HFFc6 (cell line): ENCODE measurements at regions not wholly inside any gene's neighbourhood (a gene's known extent, or its start where the extent isn't known, plus 50 kb on each side); places are given as distances from the start of the nearest gene placed in this dataset.

ENCODE experiments used
- DNase-seq: peaks from one replicate; pipeline ENCODE4 v3.0.0-alpha.2; 2018
- H3K27ac Mint-ChIP-seq: 2 replicates; pipeline ENCODE4 v1.8.0; 2020; ENCODE audit warnings: mild to moderate bottlenecking, mixed read lengths
- H3K27me3 Mint-ChIP-seq: 2 replicates; pipeline ENCODE4 v1.8.0; 2021; ENCODE audit warnings: mild to moderate bottlenecking, moderate library complexity, mixed read lengths; ENCODE audit not compliant: insufficient read depth
- H3K36me3 Mint-ChIP-seq: 2 replicates; pipeline ENCODE4 v1.8.0; 2021; ENCODE audit warnings: low read depth, mixed read lengths
- H3K4me1 Mint-ChIP-seq: 2 replicates; pipeline ENCODE4 v1.8.0; 2020; ENCODE audit warnings: low read depth, mixed read lengths
- H3K4me3 Mint-ChIP-seq: 2 replicates; pipeline ENCODE4 v1.8.0; 2020; ENCODE audit warnings: mild to moderate bottlenecking, moderate library complexity, mixed read lengths
- H3K9me3 Mint-ChIP-seq: 2 replicates; pipeline ENCODE4 v1.8.0; 2020; ENCODE audit warnings: mild to moderate bottlenecking, mixed read lengths
- CTCF ChIP-seq: fragments of 200-600 bp; sonication (generic); IDR thresholded peaks from 2 replicates; pipeline ENCODE4 v1.5.0; 2021; ENCODE audit warnings: antibody characterized with exemption, mild to moderate bottlenecking

DNA sequence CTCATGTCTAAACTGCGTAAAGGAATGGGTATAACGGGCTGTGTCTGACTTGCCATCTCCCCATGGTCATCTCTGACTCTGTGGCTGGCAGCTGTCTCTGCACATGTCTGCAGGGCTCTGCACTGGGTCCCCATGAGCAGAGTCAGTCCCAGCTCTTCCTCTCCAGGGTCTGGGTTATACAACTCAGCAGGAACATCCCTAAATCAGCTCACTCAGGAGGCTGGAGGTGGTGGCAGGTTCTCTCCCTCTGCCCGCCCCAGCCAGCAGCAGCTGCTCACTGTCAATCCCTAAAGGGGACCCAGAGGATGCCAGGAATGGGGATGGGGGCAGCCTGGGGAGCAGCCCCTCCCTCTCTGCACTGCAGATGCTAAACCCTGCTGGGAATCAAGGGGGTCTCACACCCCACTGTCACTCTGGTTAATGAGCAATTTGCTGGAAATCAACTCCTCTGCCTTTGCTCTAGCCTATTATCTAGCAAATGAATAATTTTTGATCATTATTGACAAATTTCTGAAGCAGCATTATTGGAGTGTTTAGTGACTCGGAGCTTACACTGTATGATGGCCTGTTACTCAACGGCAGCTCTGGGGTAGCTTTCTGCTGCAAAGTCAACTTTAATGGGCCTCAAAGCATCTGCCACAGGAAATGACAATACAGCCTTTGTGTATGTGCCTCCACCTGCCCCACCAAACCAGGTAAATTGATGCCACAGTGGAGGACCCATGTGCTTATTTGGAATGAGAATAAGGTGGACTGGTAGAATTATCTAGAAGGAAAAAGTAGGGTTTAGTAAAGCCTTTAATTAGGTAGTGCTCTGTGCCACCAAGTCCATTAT is 55.7 kb upstream of the SHANK2 start:
- Mint-ChIP-seq H3K27me3 (peaks cover 19% of the 10 kb centered on the region), H3K4me1 (no peaks in the 10 kb centered on the region; the same call in 1 of the 2 replicates), H3K9me3 (no peaks in the 10 kb centered on the region), H3K4me3 (no peak overlapping the region), H3K36me3 (no peaks in the 10 kb centered on the region), H3K27ac (no peak overlapping the region)
- DNase-seq = no peak
- TF ChIP-seq CTCF = no peak

DNA sequence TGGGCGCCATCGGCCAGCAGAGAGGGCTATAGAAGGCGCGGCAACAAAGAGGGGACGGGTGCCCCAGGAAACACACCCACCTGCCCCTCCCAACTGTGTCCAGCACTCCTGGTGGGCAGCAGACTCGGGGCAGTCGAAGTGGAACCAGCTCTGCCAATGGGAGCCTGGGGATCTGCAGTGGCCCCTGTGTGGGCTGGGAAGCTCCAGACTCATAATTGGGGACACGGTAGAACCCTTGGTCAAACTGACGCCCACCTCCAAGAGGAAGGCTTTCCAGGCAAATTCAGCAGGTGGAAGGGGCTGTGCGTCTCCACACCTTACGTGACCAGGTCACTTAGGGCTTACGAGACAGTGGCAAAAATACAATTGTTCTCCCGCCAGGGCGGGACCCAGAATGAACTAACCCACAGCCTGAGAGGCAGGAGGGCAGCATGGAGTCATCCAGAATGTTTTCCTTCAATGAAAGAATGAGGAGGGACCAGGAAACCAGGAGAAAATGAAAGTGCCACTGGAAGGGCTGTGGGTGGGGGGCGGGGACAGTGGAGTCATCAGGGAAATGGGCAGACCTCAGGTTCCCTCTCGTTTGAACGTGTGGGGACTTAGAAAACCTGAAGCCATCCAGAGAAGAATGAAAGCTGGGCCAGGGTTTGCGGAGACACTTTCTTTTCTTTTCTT is 53.2 kb upstream of the SHANK2 start:
- TF ChIP-seq CTCF = no peak
- Mint-ChIP-seq H3K36me3 (no peaks in the 10 kb centered on the region), H3K4me1 (peaks cover 23% of the 10 kb centered on the region), H3K9me3 (no peaks in the 10 kb centered on the region), H3K4me3 (no peak overlapping the region), H3K27me3 (peaks cover 4% of the 10 kb centered on the region), H3K27ac (no peak overlapping the region)
- DNase-seq = no peak

GRCh38 chr11:71305041-71305440 is 52.7 kb upstream of the SHANK2 start:
- Mint-ChIP-seq H3K36me3 (no peaks in the 10 kb centered on the region), H3K27me3 (peaks cover 4% of the 10 kb centered on the region), H3K4me1 (peaks cover 29% of the 10 kb centered on the region), H3K4me3 (no peak overlapping the region), H3K27ac (no peak overlapping the region), H3K9me3 (no peaks in the 10 kb centered on the region)
- no peak for DNase-seq
- TF ChIP-seq CTCF = no peak

GRCh38 chr11:71304491-71304890 is 52.1 kb upstream of the SHANK2 start:
- TF ChIP-seq CTCF = no peak
- Mint-ChIP-seq H3K36me3 (peaks cover 2% of the 10 kb centered on the region; the same call in 1 of the 2 replicates), H3K4me1 (peaks cover 34% of the 10 kb centered on the region), H3K27me3 (peaks cover 6% of the 10 kb centered on the region), H3K9me3 (no peaks in the 10 kb centered on the region), H3K4me3 (no peak overlapping the region), H3K27ac (no peak overlapping the region)
- DNase-seq = no peak

DNA sequence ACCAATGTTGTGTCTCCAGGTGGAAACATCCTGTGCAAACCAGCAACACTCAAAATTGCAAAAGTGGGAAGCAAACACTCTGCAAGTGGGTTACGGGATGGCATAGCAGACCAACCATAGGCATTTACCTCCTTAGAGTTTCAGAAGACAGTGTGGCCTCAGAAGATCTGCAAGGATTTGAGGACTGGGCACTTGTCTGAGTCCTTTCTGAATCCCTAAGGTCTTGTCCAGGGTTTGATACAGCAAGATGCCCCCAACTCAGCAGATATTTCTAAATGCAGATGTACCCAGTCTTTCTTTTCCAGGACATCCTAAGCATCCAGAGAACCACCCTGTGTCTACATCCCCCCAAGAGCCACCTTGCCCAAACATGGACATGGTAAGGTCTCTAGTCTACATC is 51.7 kb upstream of the SHANK2 start:
- Mint-ChIP-seq H3K27me3 (peaks cover 7% of the 10 kb centered on the region), H3K4me3 (no peak overlapping the region), H3K36me3 (peaks cover 4% of the 10 kb centered on the region; the same call in 1 of the 2 replicates), H3K27ac (no peak overlapping the region), H3K9me3 (no peaks in the 10 kb centered on the region), H3K4me1 (peaks cover 39% of the 10 kb centered on the region)
- TF ChIP-seq CTCF = no peak
- DNase-seq = no peak
